Esophagus muscularis mucosa (tissue), 4 donors: ENCODE measurements at regions not wholly inside any gene's neighbourhood (a gene's known extent, or its start where the extent isn't known, plus 50 kb on each side); places are given as distances from the start of the nearest gene placed in this dataset.

Source experiments
- CTCF ChIP-seq, 3 experiments: fragments of 200-600 bp in 2 of 3; fragments of 450-650 bp in 1 of 3; sonication (generic) in 2 of 3; IDR thresholded peaks; one replicate each; pipeline ENCODE4 v1.5.1; 2017 to 2019; ENCODE audit warnings: antibody characterized with exemption in 3 of 3, mild to moderate bottlenecking in 2 of 3, moderate library complexity in 1 of 3
- EP300 ChIP-seq: sonication (generic); formaldehyde crosslinking; IDR thresholded peaks from one replicate; pipeline ENCODE4 v1.6.1; 2017; ENCODE audit warnings: antibody characterized with exemption
- POLR2A ChIP-seq: fragments of 450-650 bp; IDR thresholded peaks from one replicate; pipeline ENCODE4 v1.6.1; 2017; ENCODE audit warnings: antibody characterized with exemption, moderate library complexity, mild to moderate bottlenecking, low read depth

DNA sequence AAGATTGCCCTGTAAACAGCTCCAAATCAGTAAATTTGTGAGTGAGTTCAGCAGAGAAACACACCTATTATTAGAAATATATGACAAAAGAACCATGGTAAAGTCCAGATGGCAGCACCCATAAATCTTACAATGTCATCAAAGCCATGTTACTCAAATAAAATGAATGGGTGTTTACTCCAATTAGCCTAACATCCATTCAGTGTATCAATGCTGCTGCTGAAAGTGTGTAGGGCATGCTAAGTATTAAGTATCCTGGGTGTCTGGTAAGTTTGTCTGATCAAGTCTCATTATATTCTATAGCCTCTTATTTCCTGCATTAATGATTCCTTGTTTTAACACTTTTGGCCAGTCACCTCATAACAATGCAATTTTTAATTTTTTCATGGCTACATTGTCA, 185.5 kb upstream of the STEAP4 start:
- TF ChIP-seq POLR2A, result no peak
- TF ChIP-seq CTCF (IDR thresholded peaks at IDR 0.05), result no peak
- no peak for TF ChIP-seq EP300
